HepG2 (cell line): ENCODE measurements at regions not wholly inside any gene's neighbourhood (a gene's known extent, or its start where the extent isn't known, plus 50 kb on each side); places are given as distances from the start of the nearest gene placed in this dataset.
A peak's percentile ranks its signal among the peaks of the same experiment; 100 is the strongest.

Experiments
- ATAC-seq: fragments of 200-7000 bp; cut with Tn5 transposase; 3 replicates; pipeline ENCODE4 v1.9.1; 2020; ENCODE audit warnings: mild to moderate bottlenecking, moderate library complexity
- BruUV-seq: library from RNA; stranded (reverse); fragments of 400-500 nt; replicated peaks from 2 replicates; lab custom pipeline; 2021; lab: Mats Ljungman, UMichigan
- CTCF ChIA-PET: fragments of 300-600 bp; formaldehyde crosslinking; extraction: SDS; loops from one replicate; lab custom pipeline; 2021; ENCODE audit warnings: low total read pairs, inconsistent platforms, low intra/inter-chr PET ratio; lab: Yijun Ruan, JAX
- POLR2A ChIA-PET: fragments of 350-600 bp; sonication (Branson Sonifier 250); formaldehyde crosslinking; loops from one replicate; lab custom pipeline; 2020; ENCODE audit warnings: antibody characterized with exemption, inconsistent platforms; lab: Yijun Ruan, JAX
- DNase-seq: peaks from one replicate; pipeline ENCODE4 v3.0.0-alpha.2; 2015; ENCODE audit warnings: low spot score
- FAIRE-seq: peaks from 3 replicates; lab custom pipeline; 2011; peaks lifted over from hg19 to GRCh38; lab: Jason Lieb, UNC
- H2AFZ ChIP-seq: one replicate; pipeline ENCODE4 v1.6.1; 2011; ENCODE audit warnings: low read length, inconsistent platforms
- H3K27ac ChIP-seq: fragments of 300-600 bp; 3 replicates; pipeline ENCODE4 v1.8.0; 2011; ENCODE audit warnings: mixed run types, mild to moderate bottlenecking, mixed read lengths, low read length, inconsistent platforms; ENCODE audit not compliant: insufficient read depth; ENCODE audit errors: extremely low read length
- H3K27me3 ChIP-seq, 2 experiments: fragments of 200-600 bp in 1 of 2; 2 replicates in 1 of 2; 3 replicates in 1 of 2; pipeline versions ENCODE4 v1.6.0 to v1.8.0; 2011; ENCODE audit warnings: low read length in 2 of 2, mild to moderate bottlenecking in 2 of 2, moderate library complexity in 2 of 2, inconsistent platforms in 1 of 2; ENCODE audit not compliant: insufficient read depth in 2 of 2, control insufficient read depth in 1 of 2
- H3K36me3 ChIP-seq, 2 experiments: fragments of 200-600 bp in 1 of 2; replicated peaks in 1 of 2; 2 replicates in 1 of 2; 3 replicates in 1 of 2; pipeline versions ENCODE4 v1.5.1 to v1.8.0; 2011; ENCODE audit warnings: low read length in 2 of 2, inconsistent platforms in 1 of 2; ENCODE audit not compliant: insufficient read depth in 2 of 2, control insufficient read depth in 1 of 2
- H3K4me1 ChIP-seq: 2 replicates; pipeline ENCODE4 v1.5.1; 2012; ENCODE audit warnings: low read length, inconsistent platforms; ENCODE audit not compliant: insufficient read depth
- H3K4me2 ChIP-seq: 2 replicates; pipeline ENCODE4 v1.6.0; 2011; ENCODE audit warnings: low read depth, low read length, inconsistent platforms
- H3K4me3 ChIP-seq, 3 experiments: fragments of 200-600 bp in 1 of 3; sonication (generic), shearing (Covaris generic) in 1 of 3; replicated peaks in 1 of 3; 2 replicates each; pipeline ENCODE4 v1.5.1; 2011 to 2016; ENCODE audit warnings: low read length in 3 of 3, inconsistent platforms in 2 of 3, low read depth in 2 of 3, mild to moderate bottlenecking in 2 of 3, control low read depth in 1 of 3, mixed read lengths in 1 of 3; ENCODE audit not compliant: insufficient read depth in 1 of 3
- H3K79me2 ChIP-seq: one replicate; pipeline ENCODE4 v1.6.1; 2011; ENCODE audit warnings: low read length, inconsistent platforms; ENCODE audit not compliant: insufficient read depth
- H3K9ac ChIP-seq: 2 replicates; pipeline ENCODE4 v1.6.0; 2011; ENCODE audit warnings: mild to moderate bottlenecking, low read depth, low read length, inconsistent platforms; ENCODE audit not compliant: insufficient read depth
- H3K9me3 ChIP-seq: 2 replicates; pipeline ENCODE4 v1.5.1; 2012; ENCODE audit warnings: mild to moderate bottlenecking, low read length
- H4K20me1 ChIP-seq: 2 replicates; pipeline ENCODE4 v1.6.0; 2011; ENCODE audit warnings: inconsistent platforms, mild to moderate bottlenecking, low read length, moderate library complexity; ENCODE audit not compliant: insufficient read depth
- EED ChIP-seq: sonication (generic); formaldehyde crosslinking; IDR thresholded peaks from 2 replicates; pipeline ENCODE4 v1.5.0; 2020; ENCODE audit warnings: mild to moderate bottlenecking, missing genetic modification reagents
- FOXO1 ChIP-seq: sonication (generic); formaldehyde crosslinking; IDR thresholded peaks from 2 replicates; pipeline ENCODE4 v1.4.0; 2020; ENCODE audit warnings: missing genetic modification reagents
- GABPB1 ChIP-seq: IDR thresholded peaks from 2 replicates; pipeline ENCODE4 v1.6.1; 2016; ENCODE audit warnings: mild to moderate bottlenecking, missing genetic modification reagents, moderate library complexity, missing compliant biosample characterization
- HOXA7 ChIP-seq: sonication (generic); formaldehyde crosslinking; IDR thresholded peaks from 2 replicates; pipeline ENCODE4 v1.8.1; 2022; ENCODE audit warnings: mild to moderate bottlenecking, missing genetic modification reagents, moderate library complexity
- MAFF ChIP-seq: IDR thresholded peaks from 2 replicates; pipeline ENCODE4 v1.6.1; 2011; ENCODE audit warnings: low read depth, low read length, improper control_type of control experiment
- MAFK ChIP-seq, 2 experiments: IDR thresholded peaks in 1 of 2; conservative IDR thresholded peaks in 1 of 2; 2 replicates each; pipeline ENCODE4 v1.6.1; 2011; ENCODE audit warnings: improper control_type of control experiment in 2 of 2, low read length in 2 of 2
- YEATS4 ChIP-seq: sonication (generic); formaldehyde crosslinking; IDR thresholded peaks from 2 replicates; pipeline ENCODE4 v1.4.0; 2020; ENCODE audit warnings: missing genetic modification reagents, borderline replicate concordance
- ZGPAT ChIP-seq: IDR thresholded peaks from 2 replicates; pipeline ENCODE4 v1.6.1; 2016; ENCODE audit warnings: mild to moderate bottlenecking
- ZNF432 ChIP-seq: sonication (generic); formaldehyde crosslinking; IDR thresholded peaks from 2 replicates; pipeline ENCODE4 v1.5.0; 2020; ENCODE audit warnings: missing genetic modification reagents, mild to moderate bottlenecking, borderline replicate concordance
- ZNF563 ChIP-seq: sonication (generic); formaldehyde crosslinking; IDR thresholded peaks from 2 replicates; pipeline ENCODE4 v1.8.0; 2022; ENCODE audit warnings: mild to moderate bottlenecking, moderate library complexity, missing genetic modification reagents
- ZNF605 ChIP-seq: sonication (generic); formaldehyde crosslinking; IDR thresholded peaks from 2 replicates; pipeline ENCODE4 v1.8.0; 2022; ENCODE audit warnings: mild to moderate bottlenecking, missing genetic modification reagents
- WGBS: methylation state at CpG from one replicate; pipeline ENCODE4 v1.1.6; 2017; ENCODE audit warnings: low lambda C conversion rate; 5-methylcytosine and 5-hydroxymethylcytosine counted together
- in situ Hi-C: cut with HindIII; loops from 2 replicates; pipeline ENCODE4 v1.10.0; 2017; ENCODE audit warnings: low pct_unique_long_range_greater_than_20kb; ENCODE audit not compliant: extremely low pct_ligation_motif_present
- intact Hi-C: fragments of 100-400 bp; cut with micrococcal nuclease; formaldehyde crosslinking; loops from one replicate; pipeline ENCODE4 v1.10.0; 2022; ENCODE audit not compliant: unreplicated experiment
- TF ChIP-seq, protein P1 (sequence below): sonication (generic); formaldehyde crosslinking; conservative IDR thresholded peaks from 2 replicates; pipeline ENCODE4 v1.8.0; 2022; ENCODE audit warnings: missing genetic modification reagents
- TF ChIP-seq, protein P2 (sequence below): sonication (generic); formaldehyde crosslinking; IDR thresholded peaks from 2 replicates; pipeline ENCODE4 v1.5.1; 2020; ENCODE audit warnings: missing genetic modification reagents, mild to moderate bottlenecking, borderline replicate concordance

DNA sequence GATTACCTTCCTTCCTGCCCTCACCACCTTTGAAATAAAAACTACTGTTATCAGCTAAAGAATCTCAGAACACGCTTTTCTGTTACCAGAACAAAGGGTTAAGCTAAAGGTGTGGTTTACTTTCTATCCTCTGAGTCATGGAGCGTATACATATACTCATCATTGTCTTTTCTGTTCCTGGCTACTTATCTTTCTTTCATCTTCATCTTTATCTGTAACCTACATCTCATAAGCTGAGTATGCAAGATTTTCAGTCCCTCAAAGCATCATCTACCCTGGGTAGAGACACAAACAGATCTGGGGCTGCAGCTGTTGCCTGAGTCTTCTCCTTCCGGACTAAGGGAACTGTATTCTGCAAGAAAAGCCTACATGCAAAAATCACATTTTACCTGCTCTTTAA is 75.6 kb downstream of the LMO4 start:
- WGBS, result 7% methylated on average over 3 of the region's 3 CpGs
- Histone ChIP-seq H3K79me2 (no peaks in the 10 kb centered on the region), H3K27me3 (no peaks in the 10 kb centered on the region), H4K20me1 (no peaks in the 10 kb centered on the region), H3K4me1 (no peaks in the 10 kb centered on the region), H3K36me3 (no peaks in the 10 kb centered on the region), H2AFZ (no peak overlapping the region), H3K9me3 (no peaks in the 10 kb centered on the region), H3K27ac (no peak overlapping the region), H3K4me2 (no peak overlapping the region), H3K4me3 (no peak overlapping the region), H3K9ac (no peak overlapping the region)
- BruUV-seq, result no TSS peak
- DNase-seq (no peak), FAIRE-seq (no peak), ATAC-seq (no peak)
- ChIA-PET CTCF (no interaction called here), POLR2A (no interaction called here)
- TF ChIP-seq, protein P1, sequence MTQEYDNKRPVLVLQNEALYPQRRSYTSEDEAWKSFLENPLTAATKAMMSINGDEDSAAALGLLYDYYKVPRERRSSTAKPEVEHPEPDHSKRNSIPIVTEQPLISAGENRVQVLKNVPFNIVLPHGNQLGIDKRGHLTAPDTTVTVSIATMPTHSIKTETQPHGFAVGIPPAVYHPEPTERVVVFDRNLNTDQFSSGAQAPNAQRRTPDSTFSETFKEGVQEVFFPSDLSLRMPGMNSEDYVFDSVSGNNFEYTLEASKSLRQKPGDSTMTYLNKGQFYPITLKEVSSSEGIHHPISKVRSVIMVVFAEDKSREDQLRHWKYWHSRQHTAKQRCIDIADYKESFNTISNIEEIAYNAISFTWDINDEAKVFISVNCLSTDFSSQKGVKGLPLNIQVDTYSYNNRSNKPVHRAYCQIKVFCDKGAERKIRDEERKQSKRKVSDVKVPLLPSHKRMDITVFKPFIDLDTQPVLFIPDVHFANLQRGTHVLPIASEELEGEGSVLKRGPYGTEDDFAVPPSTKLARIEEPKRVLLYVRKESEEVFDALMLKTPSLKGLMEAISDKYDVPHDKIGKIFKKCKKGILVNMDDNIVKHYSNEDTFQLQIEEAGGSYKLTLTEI (CRISPR knock-in tag), result no peak
- no peak for TF ChIP-seq FOXO1
- no peak for TF ChIP-seq YEATS4 (CRISPR knock-in tag)
- TF ChIP-seq GABPB1, result no peak
- no peak for TF ChIP-seq ZNF432 (CRISPR knock-in tag)
- no peak for TF ChIP-seq ZNF563 (CRISPR knock-in tag)
- intact Hi-C loops (no loop called here), in situ Hi-C loops (no loop called here)

- H3K27ac ChIP-seq, result no peak overlapping the region
- H3K4me2 ChIP-seq, result no peak overlapping the region
- no peaks in the 10 kb centered on the region for H3K36me3 ChIP-seq
- no peak overlapping the region for H2AFZ ChIP-seq
- no peak for ATAC-seq
- no peaks in the 10 kb centered on the region for H4K20me1 ChIP-seq
- ChIA-PET CTCF (no interaction called here), POLR2A (no interaction called here)
- in situ Hi-C loops, result no loop called here
- H3K4me3 ChIP-seq, result no peak overlapping the region
- no TSS peak for BruUV-seq
- H3K27me3 ChIP-seq, result no peaks in the 10 kb centered on the region
- H3K9ac ChIP-seq, result no peak overlapping the region
- H3K9me3 ChIP-seq, result no peaks in the 10 kb centered on the region
- no peak for DNase-seq
- H3K4me1 ChIP-seq, result no peaks in the 10 kb centered on the region
- intact Hi-C loops, result no loop called here
- H3K79me2 ChIP-seq, result no peaks in the 10 kb centered on the region
- WGBS, result 0% methylated on average over 2 of the region's 2 CpGs
- FAIRE-seq, result no peak
- TF ChIP-seq MAFK (conservative IDR thresholded peaks at IDR 0.05 in 1 of 2, IDR thresholded peaks at IDR 0.05 in 1 of 2; ENCODE audit: low read length in 2 of 2) (peak; percentile 89 to 93), ZGPAT (no peak), ZNF605 (CRISPR knock-in tag) (no peak), HOXA7 (CRISPR knock-in tag) (no peak), EED (CRISPR knock-in tag) (no peak), MAFF (peak; percentile 94)
- TF ChIP-seq, protein P2, sequence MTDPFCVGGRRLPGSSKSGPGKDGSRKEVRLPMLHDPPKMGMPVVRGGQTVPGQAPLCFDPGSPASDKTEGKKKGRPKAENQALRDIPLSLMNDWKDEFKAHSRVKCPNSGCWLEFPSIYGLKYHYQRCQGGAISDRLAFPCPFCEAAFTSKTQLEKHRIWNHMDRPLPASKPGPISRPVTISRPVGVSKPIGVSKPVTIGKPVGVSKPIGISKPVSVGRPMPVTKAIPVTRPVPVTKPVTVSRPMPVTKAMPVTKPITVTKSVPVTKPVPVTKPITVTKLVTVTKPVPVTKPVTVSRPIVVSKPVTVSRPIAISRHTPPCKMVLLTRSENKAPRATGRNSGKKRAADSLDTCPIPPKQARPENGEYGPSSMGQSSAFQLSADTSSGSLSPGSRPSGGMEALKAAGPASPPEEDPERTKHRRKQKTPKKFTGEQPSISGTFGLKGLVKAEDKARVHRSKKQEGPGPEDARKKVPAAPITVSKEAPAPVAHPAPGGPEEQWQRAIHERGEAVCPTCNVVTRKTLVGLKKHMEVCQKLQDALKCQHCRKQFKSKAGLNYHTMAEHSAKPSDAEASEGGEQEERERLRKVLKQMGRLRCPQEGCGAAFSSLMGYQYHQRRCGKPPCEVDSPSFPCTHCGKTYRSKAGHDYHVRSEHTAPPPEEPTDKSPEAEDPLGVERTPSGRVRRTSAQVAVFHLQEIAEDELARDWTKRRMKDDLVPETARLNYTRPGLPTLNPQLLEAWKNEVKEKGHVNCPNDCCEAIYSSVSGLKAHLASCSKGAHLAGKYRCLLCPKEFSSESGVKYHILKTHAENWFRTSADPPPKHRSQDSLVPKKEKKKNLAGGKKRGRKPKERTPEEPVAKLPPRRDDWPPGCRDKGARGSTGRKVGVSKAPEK (CRISPR knock-in tag), result no peak
Observed at GRCh38 chr1:87408665-87409248, 80.1 kb downstream of the LMO4 start.
